Gastroesophageal sphincter (tissue), 3 donors: ENCODE measurements at regions not wholly inside any gene's neighbourhood (a gene's known extent, or its start where the extent isn't known, plus 50 kb on each side); places are given as distances from the start of the nearest gene placed in this dataset.

Source experiments
- POLR2A ChIP-seq, 2 donors: fragments of 450-650 bp; IDR thresholded peaks; one replicate each; pipeline ENCODE4 v1.6.1; 2017; ENCODE audit warnings: antibody characterized with exemption in 2 of 2, mild to moderate bottlenecking in 2 of 2, moderate library complexity in 1 of 2
- TF ChIP-seq, protein P1 (sequence below), 4 experiments: fragments of 200-600 bp in 2 of 4; fragments of 450-650 bp in 2 of 4; sonication (generic) in 1 of 4; IDR thresholded peaks; one replicate each; pipeline ENCODE4 v1.5.1; 2017 to 2019; ENCODE audit warnings: antibody characterized with exemption in 4 of 4, mild to moderate bottlenecking in 2 of 4, moderate library complexity in 2 of 4

- TF ChIP-seq, protein P1, sequence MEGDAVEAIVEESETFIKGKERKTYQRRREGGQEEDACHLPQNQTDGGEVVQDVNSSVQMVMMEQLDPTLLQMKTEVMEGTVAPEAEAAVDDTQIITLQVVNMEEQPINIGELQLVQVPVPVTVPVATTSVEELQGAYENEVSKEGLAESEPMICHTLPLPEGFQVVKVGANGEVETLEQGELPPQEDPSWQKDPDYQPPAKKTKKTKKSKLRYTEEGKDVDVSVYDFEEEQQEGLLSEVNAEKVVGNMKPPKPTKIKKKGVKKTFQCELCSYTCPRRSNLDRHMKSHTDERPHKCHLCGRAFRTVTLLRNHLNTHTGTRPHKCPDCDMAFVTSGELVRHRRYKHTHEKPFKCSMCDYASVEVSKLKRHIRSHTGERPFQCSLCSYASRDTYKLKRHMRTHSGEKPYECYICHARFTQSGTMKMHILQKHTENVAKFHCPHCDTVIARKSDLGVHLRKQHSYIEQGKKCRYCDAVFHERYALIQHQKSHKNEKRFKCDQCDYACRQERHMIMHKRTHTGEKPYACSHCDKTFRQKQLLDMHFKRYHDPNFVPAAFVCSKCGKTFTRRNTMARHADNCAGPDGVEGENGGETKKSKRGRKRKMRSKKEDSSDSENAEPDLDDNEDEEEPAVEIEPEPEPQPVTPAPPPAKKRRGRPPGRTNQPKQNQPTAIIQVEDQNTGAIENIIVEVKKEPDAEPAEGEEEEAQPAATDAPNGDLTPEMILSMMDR (IDR thresholded peaks at IDR 0.05) = no peak
- TF ChIP-seq POLR2A (IDR thresholded peaks at IDR 0.05) = no peak
Measured at GRCh38 chr12:124453419-124454351, 113.7 kb downstream of the NCOR2 start.
